Natural killer cell (primary cell): ENCODE measurements at regions not wholly inside any gene's neighbourhood (a gene's known extent, or its start where the extent isn't known, plus 50 kb on each side); places are given as distances from the start of the nearest gene placed in this dataset.

Source experiments
- ATAC-seq, 3 donors: fragments of 150-1000 bp in 2 of 3; fragments of 200-7000 bp in 1 of 3; cut with Tn5 transposase; 1 replicate in 1 of 3; 2 replicates in 2 of 3; pipeline ENCODE4 v1.10.0; 2021; ENCODE audit warnings: mild to moderate bottlenecking in 2 of 3, moderate library complexity in 2 of 3
- DNase-seq, 2 donors: peaks; one replicate each; pipeline versions ENCODE4 v3.0.0 to v3.0.0-alpha.2; 2013 to 2021; ENCODE audit warnings: mixed read lengths in 1 of 2
- H3K27ac ChIP-seq: one replicate; pipeline ENCODE4 v1.5.1; 2013; ENCODE audit warnings: mild to moderate bottlenecking, low read length
- H3K27me3 ChIP-seq: one replicate; pipeline ENCODE4 v1.6.1; 2013; ENCODE audit warnings: low read length; ENCODE audit not compliant: control insufficient read depth, insufficient read depth
- H3K36me3 ChIP-seq: one replicate; pipeline ENCODE4 v1.6.1; 2013; ENCODE audit warnings: low read length; ENCODE audit not compliant: control insufficient read depth, insufficient read depth
- H3K4me1 ChIP-seq: one replicate; pipeline ENCODE4 v1.6.1; 2013; ENCODE audit warnings: low read length; ENCODE audit not compliant: control insufficient read depth, insufficient read depth
- H3K4me3 ChIP-seq: one replicate; pipeline ENCODE4 v1.5.1; 2013; ENCODE audit warnings: low read length
- H3K9me3 ChIP-seq: one replicate; pipeline ENCODE4 v1.6.1; 2013; ENCODE audit warnings: low read length; ENCODE audit not compliant: control insufficient read depth, insufficient read depth
- H3K27ac Mint-ChIP-seq, 2 donors: one replicate each; pipeline ENCODE4 v1.8.0; 2022; ENCODE audit warnings: mild to moderate bottlenecking in 2 of 2, mixed read lengths in 2 of 2, moderate library complexity in 1 of 2
- H3K27me3 Mint-ChIP-seq, 2 donors: one replicate each; pipeline ENCODE4 v1.8.0; 2022; ENCODE audit warnings: low read depth in 2 of 2, mixed read lengths in 2 of 2
- H3K36me3 Mint-ChIP-seq: one replicate; pipeline ENCODE4 v1.8.0; 2022; ENCODE audit warnings: mixed read lengths
- H3K4me1 Mint-ChIP-seq, 2 donors: one replicate each; pipeline ENCODE4 v1.8.0; 2022; ENCODE audit warnings: mixed read lengths in 2 of 2
- H3K4me3 Mint-ChIP-seq: one replicate; pipeline ENCODE4 v1.8.0; 2022; ENCODE audit warnings: mild to moderate bottlenecking, moderate library complexity, mixed read lengths
- H3K9me3 Mint-ChIP-seq, 2 donors: one replicate each; pipeline ENCODE4 v1.8.0; 2022; ENCODE audit warnings: mixed read lengths in 2 of 2
- WGBS: methylation state at CpG from one replicate; pipeline ENCODE4 v1.1.7; 2013; ENCODE audit warnings: missing lambda C conversion rate; ENCODE audit not compliant: insufficient coverage; 5-methylcytosine and 5-hydroxymethylcytosine counted together
- intact Hi-C: fragments of 100-400 bp; cut with micrococcal nuclease; formaldehyde crosslinking; loops from one replicate; pipeline ENCODE4 v1.14.2; 2022
- TF ChIP-seq, protein P1 (sequence below): fragments of 200-600 bp; IDR thresholded peaks from one replicate; pipeline ENCODE4 v1.8.0; 2022; ENCODE audit warnings: antibody characterized with exemption

DNA sequence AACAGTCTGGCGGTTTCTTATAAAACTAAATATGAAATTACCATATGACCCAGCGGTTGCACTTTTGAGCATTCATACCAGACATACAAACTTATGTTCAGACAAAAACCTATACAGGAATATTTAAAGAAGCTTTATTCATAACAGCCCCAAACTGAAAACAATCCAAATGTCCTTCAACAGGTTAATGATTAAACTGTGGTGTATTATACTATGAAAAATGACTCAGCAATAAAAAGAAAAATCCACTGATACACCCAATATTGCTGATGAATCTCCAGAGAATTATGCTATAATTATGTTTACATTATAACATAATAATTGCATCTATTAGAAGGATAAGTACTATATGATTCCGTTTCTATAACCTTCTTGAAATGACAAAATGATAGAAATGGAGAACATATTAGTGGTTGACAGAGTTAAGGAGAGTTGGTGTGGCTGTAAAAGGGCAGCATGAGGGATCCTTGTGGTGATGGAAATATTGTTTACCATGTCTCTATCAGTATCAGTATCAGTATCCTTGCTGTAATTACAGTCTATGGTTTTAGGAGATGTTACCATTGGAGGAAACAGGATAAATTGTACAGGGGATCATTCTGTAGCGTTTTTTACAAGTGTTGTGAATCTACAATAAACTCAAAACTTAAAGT, 127.1 kb downstream of the DSC3 start:
- Mint-ChIP-seq H3K4me3 (no peak overlapping the region), H3K27ac (no peak overlapping the region), H3K36me3 (no peaks in the 10 kb centered on the region), H3K9me3 (peaks cover under 1 to 2% of the 10 kb centered on the region in 2 donors), H3K4me1 (no peaks in the 10 kb centered on the region), H3K27me3 (no peaks in the 10 kb centered on the region)
- no peak overlapping the region for H3K27ac ChIP-seq
- ATAC-seq (no peak), DNase-seq (no peak)
- intact Hi-C loops: no loop called here
- no peaks in the 10 kb centered on the region for H3K36me3 ChIP-seq
- TF ChIP-seq, protein P1, sequence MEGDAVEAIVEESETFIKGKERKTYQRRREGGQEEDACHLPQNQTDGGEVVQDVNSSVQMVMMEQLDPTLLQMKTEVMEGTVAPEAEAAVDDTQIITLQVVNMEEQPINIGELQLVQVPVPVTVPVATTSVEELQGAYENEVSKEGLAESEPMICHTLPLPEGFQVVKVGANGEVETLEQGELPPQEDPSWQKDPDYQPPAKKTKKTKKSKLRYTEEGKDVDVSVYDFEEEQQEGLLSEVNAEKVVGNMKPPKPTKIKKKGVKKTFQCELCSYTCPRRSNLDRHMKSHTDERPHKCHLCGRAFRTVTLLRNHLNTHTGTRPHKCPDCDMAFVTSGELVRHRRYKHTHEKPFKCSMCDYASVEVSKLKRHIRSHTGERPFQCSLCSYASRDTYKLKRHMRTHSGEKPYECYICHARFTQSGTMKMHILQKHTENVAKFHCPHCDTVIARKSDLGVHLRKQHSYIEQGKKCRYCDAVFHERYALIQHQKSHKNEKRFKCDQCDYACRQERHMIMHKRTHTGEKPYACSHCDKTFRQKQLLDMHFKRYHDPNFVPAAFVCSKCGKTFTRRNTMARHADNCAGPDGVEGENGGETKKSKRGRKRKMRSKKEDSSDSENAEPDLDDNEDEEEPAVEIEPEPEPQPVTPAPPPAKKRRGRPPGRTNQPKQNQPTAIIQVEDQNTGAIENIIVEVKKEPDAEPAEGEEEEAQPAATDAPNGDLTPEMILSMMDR: no peak
- H3K4me1 ChIP-seq: no peaks in the 10 kb centered on the region
- no peak overlapping the region for H3K4me3 ChIP-seq
- H3K27me3 ChIP-seq: no peaks in the 10 kb centered on the region
- WGBS: 77% methylated on average over 2 of the region's 4 CpGs
- no peaks in the 10 kb centered on the region for H3K9me3 ChIP-seq

DNA sequence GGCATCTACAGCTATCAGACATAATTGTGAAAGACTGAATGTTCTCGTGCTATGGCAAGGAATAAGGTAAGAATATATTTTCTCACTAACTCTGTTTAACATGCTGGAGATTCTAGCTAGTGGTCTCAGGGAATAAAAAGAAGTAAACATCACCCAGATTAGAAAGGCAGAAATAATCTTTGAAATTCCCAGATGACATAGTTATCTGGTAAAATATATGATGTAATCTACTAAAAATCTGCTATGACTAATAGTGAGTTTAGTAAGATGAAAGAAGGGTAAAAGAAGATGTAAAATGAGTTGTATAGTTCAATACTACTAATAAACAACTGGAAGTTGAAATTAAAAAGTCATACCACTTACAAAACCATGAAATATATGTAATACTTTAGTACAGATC, 134.2 kb downstream of the DSC3 start:
- TF ChIP-seq, protein P1: no peak
- Mint-ChIP-seq H3K4me1 (no peaks in the 10 kb centered on the region), H3K36me3 (no peaks in the 10 kb centered on the region), H3K9me3 (peaks cover 6 to 16% of the 10 kb centered on the region in 2 donors), H3K4me3 (no peak overlapping the region), H3K27ac (no peak overlapping the region), H3K27me3 (no peaks in the 10 kb centered on the region)
- Histone ChIP-seq H3K4me1 (no peaks in the 10 kb centered on the region), H3K4me3 (no peak overlapping the region), H3K36me3 (no peaks in the 10 kb centered on the region), H3K27ac (no peak overlapping the region), H3K27me3 (no peaks in the 10 kb centered on the region), H3K9me3 (no peaks in the 10 kb centered on the region)
- ATAC-seq (no peak), DNase-seq (no peak)
- intact Hi-C loops: no loop called here
- no CpG with 5 or more reads among the region's 1 CpG for WGBS

DNA sequence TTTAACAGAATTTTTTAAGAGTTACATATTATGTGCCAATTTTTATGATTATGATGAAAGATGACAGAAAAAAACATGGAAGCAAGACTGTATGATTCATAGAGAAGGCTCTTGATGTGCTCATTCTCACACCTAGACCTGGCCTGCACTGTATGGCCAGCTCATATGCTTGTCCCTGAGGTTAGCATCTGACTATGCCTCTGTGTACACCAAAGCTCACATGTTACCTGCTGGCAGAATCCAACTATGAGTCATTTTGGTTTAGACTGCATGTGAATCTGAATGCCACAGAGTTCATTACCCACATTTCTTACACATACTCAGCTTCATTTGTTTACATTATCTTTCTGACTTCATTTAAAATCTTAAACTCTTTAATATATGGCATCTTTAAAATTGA, 139.0 kb downstream of the DSC3 start:
- Histone ChIP-seq H3K27ac (no peak overlapping the region), H3K4me1 (no peaks in the 10 kb centered on the region), H3K27me3 (no peaks in the 10 kb centered on the region), H3K9me3 (no peaks in the 10 kb centered on the region), H3K4me3 (no peak overlapping the region), H3K36me3 (no peaks in the 10 kb centered on the region)
- DNase-seq: no peak
- H3K36me3 Mint-ChIP-seq: no peaks in the 10 kb centered on the region
- no peaks in the 10 kb centered on the region for H3K27me3 Mint-ChIP-seq
- no peak overlapping the region for H3K4me3 Mint-ChIP-seq
- H3K9me3 Mint-ChIP-seq: peaks cover 12 to 22% of the 10 kb centered on the region in 2 donors
- TF ChIP-seq, protein P1: no peak
- ATAC-seq: no peak
- no peaks in the 10 kb centered on the region for H3K4me1 Mint-ChIP-seq
- intact Hi-C loops: no loop called here
- H3K27ac Mint-ChIP-seq: no peak overlapping the region
